Adrenal gland (tissue), 5 donors: ENCODE measurements at regions not wholly inside any gene's neighbourhood (a gene's known extent, or its start where the extent isn't known, plus 50 kb on each side); places are given as distances from the start of the nearest gene placed in this dataset.

Experiments
- POLR2A ChIP-seq, 2 donors: fragments of 450-650 bp; IDR thresholded peaks; one replicate each; pipeline ENCODE4 v1.6.1; 2017; ENCODE audit warnings: antibody characterized with exemption in 2 of 2, mild to moderate bottlenecking in 2 of 2, moderate library complexity in 1 of 2
- TF ChIP-seq, protein P1 (sequence below), 6 experiments: fragments of 450-650 bp in 4 of 6; fragments of 200-600 bp in 2 of 6; sonication (generic) in 1 of 6; IDR thresholded peaks; 1 replicate in 5 of 6; 2 replicates in 1 of 6; pipeline versions ENCODE4 v1.5.1 to v1.8.0; 2016 to 2021; ENCODE audit warnings: antibody characterized with exemption in 6 of 6, mild to moderate bottlenecking in 2 of 6, moderate library complexity in 1 of 6
- donor health status: DM: no; HTN: no; CAD: no.

DNA sequence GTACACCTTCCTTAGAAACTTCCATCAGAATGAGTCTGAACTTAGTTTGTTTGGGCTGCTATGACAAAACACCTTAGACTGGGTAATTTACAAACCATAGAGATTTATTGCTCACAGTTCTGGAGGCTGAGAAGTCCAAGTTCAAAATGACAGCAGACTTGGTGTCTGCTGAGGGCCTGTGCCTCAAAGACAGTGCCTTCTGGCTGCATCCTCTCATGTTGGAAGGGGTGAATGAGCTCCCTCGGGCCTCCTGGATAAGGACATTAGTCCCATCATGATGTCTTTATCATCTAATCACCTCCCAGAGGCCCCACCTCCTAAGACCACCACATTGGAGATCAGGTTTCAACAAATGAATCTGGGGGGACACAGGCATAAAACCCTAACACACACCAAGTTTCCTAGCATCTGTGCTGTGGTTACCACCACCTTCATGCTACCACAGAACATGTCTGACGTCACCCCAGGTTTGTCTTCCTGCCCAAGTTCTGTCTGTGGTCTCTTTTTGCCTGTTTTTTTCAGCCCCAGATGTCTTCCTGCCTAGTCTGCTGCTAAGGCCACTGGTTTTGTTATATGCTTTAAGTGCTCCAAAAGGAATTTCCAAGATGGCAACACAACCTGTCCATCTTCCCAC, 150.9 kb upstream of the COBL start:
- TF ChIP-seq, protein P1, sequence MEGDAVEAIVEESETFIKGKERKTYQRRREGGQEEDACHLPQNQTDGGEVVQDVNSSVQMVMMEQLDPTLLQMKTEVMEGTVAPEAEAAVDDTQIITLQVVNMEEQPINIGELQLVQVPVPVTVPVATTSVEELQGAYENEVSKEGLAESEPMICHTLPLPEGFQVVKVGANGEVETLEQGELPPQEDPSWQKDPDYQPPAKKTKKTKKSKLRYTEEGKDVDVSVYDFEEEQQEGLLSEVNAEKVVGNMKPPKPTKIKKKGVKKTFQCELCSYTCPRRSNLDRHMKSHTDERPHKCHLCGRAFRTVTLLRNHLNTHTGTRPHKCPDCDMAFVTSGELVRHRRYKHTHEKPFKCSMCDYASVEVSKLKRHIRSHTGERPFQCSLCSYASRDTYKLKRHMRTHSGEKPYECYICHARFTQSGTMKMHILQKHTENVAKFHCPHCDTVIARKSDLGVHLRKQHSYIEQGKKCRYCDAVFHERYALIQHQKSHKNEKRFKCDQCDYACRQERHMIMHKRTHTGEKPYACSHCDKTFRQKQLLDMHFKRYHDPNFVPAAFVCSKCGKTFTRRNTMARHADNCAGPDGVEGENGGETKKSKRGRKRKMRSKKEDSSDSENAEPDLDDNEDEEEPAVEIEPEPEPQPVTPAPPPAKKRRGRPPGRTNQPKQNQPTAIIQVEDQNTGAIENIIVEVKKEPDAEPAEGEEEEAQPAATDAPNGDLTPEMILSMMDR (IDR thresholded peaks at IDR 0.05) = no peak
- TF ChIP-seq POLR2A (IDR thresholded peaks at IDR 0.05) = no peak
